ENCODE measurements at regions not wholly inside any gene's neighbourhood (a gene's known extent, or its start where the extent isn't known, plus 50 kb on each side); places are given as distances from the start of the nearest gene placed in this dataset.
"Not testable (repeated sequence)": the region's sequence is repeated elsewhere in the genome, so short reads cannot be mapped to it uniquely, and the experiment has no call there.

DNA sequence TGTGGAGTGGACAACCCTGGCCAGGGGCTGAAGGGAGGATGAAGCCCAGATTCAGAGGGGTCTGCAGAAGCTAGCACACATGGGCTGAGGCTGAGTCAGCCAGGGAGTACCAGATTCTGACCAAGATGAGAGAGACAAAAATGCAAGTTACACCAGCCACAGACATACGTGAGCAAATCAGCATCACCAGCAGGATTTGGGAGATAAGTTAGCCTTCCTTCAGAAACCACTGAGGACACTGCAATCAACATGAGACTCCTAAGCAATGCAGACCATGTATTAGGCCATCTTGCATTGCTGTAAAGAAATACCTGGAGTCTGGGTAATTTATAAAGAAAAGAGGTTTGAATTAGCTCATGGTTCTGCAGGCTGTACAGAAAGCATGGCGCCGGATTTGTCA is 57.0 kb upstream of the PAGE5 start:
- H3K56ac ChIP-seq (ENCODE audit: insufficient read length, low read depth, low read length): no peak overlapping the region
- peaks cover 71 to 77% of the 10 kb centered on the region in 2 experiments for H3K9me3 Mint-ChIP-seq
- no peaks in the 10 kb centered on the region for H3K79me1 ChIP-seq (ENCODE audit: insufficient read depth, low read depth, low read length, poor library complexity, severe bottlenecking)
- H3K4me3 Mint-ChIP-seq: no peak overlapping the region
- H4K8ac ChIP-seq (replicated peaks; ENCODE audit: insufficient read length, low read depth, low read length): no peak overlapping the region
- H3K9ac ChIP-seq (ENCODE audit: extremely low read depth, insufficient read length, low read length): no peak overlapping the region
- H3K27me3 ChIP-seq (ENCODE audit: insufficient read depth, low read length): no peaks in the 10 kb centered on the region
- WGBS (ENCODE audit: extremely low coverage, insufficient read length, low lambda C conversion rate): no CpG with 5 or more reads among the region's 3 CpGs
- H2BK20ac ChIP-seq (ENCODE audit: low read depth, low read length, poor library complexity, severe bottlenecking): no peak overlapping the region
- peaks cover 21% of the 10 kb centered on the region for H3K9me3 ChIP-seq (ENCODE audit: control insufficient read depth, low read depth, low read length)
- no peaks in the 10 kb centered on the region for H4K20me1 ChIP-seq (ENCODE audit: control insufficient read depth, insufficient read depth, insufficient read length)
- no peak overlapping the region for H2BK120ac ChIP-seq (ENCODE audit: low read depth, low read length, poor library complexity, severe bottlenecking)
- H4K5ac ChIP-seq (ENCODE audit: insufficient read length, low read depth, low read length): no peak overlapping the region
- peaks cover 0 to 11% (median 8%) of the 10 kb centered on the region in 3 experiments; a peak in 3 of 7 replicates for H3K36me3 Mint-ChIP-seq (ENCODE audit: insufficient read depth in 1 of 3, low read depth in 3 of 3)
- no peak overlapping the region for H2AFZ ChIP-seq (ENCODE audit: low read length)
- H3K23me2 ChIP-seq (ENCODE audit: insufficient read length, low read depth, low read length, poor library complexity, severe bottlenecking): no peaks in the 10 kb centered on the region
- H3K4ac ChIP-seq (ENCODE audit: low read depth, low read length): no peak overlapping the region
- no peak overlapping the region for H3K23ac ChIP-seq (ENCODE audit: insufficient read length, low read depth, low read length)
- H3K14ac ChIP-seq (ENCODE audit: insufficient read depth, low read length): no peak overlapping the region
- TF ChIP-seq, protein P1, sequence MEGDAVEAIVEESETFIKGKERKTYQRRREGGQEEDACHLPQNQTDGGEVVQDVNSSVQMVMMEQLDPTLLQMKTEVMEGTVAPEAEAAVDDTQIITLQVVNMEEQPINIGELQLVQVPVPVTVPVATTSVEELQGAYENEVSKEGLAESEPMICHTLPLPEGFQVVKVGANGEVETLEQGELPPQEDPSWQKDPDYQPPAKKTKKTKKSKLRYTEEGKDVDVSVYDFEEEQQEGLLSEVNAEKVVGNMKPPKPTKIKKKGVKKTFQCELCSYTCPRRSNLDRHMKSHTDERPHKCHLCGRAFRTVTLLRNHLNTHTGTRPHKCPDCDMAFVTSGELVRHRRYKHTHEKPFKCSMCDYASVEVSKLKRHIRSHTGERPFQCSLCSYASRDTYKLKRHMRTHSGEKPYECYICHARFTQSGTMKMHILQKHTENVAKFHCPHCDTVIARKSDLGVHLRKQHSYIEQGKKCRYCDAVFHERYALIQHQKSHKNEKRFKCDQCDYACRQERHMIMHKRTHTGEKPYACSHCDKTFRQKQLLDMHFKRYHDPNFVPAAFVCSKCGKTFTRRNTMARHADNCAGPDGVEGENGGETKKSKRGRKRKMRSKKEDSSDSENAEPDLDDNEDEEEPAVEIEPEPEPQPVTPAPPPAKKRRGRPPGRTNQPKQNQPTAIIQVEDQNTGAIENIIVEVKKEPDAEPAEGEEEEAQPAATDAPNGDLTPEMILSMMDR (conservative IDR thresholded peaks at IDR 0.05): no peak
- H3K4me1 ChIP-seq (ENCODE audit: insufficient read depth, low read length): no peaks in the 10 kb centered on the region
- no peak overlapping the region for H2BK15ac ChIP-seq (ENCODE audit: low read depth, low read length)
- no peak overlapping the region for H3K27ac ChIP-seq (ENCODE audit: insufficient read length, low read depth, low read length)
- H3K4me1 Mint-ChIP-seq: peaks cover 3 to 6% of the 10 kb centered on the region in 2 experiments; a peak in 2 of 4 replicates
- no peaks in the 10 kb centered on the region; the same call in none of the 2 replicates for H3K27me3 Mint-ChIP-seq (ENCODE audit: low read depth)
- no peak overlapping the region for H3T11ph ChIP-seq (ENCODE audit: low read length)
- H2BK5ac ChIP-seq (ENCODE audit: insufficient read length, low read length): no peak overlapping the region
- no peak overlapping the region for H2BK12ac ChIP-seq (ENCODE audit: insufficient read length, low read depth, low read length)
- DNase-seq: no peak
- no peak overlapping the region for H3K27ac Mint-ChIP-seq
- no peak overlapping the region for H4K91ac ChIP-seq (ENCODE audit: insufficient read length, low read depth, low read length)
- no peak overlapping the region for H2AK5ac ChIP-seq (ENCODE audit: insufficient read length, low read length)
- no peak overlapping the region for H3K4me2 ChIP-seq (ENCODE audit: insufficient read depth, insufficient read length, low read length)
- H3K79me2 ChIP-seq (ENCODE audit: insufficient read depth, low read length): no peaks in the 10 kb centered on the region
- H3K18ac ChIP-seq (ENCODE audit: insufficient read length, low read depth, low read length): no peak overlapping the region

DNA sequence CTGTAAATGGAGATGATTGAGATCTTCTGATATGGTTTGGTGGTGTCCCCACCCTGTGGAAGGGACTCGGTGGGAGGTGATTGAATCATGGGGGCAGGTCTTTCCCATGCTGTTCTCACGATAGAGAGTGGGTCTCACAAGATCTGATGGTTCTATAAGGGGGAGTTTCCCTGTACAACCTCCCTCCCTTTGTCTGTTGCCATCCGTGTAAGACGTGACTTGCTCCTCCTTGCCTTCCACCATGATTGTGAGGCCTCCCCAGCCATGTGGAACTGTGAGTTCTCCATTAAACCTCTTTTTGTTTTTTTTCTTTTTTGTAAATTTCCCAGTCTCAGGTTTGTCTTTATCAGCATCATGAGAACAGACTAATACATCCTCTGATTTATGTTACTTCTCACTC is 55.1 kb upstream of the PAGE5 start:
- not testable (repeated sequence) for H3K4me1 Mint-ChIP-seq; H3K27ac Mint-ChIP-seq; H3K27me3 Mint-ChIP-seq (ENCODE audit: low read depth); H3K18ac ChIP-seq (ENCODE audit: insufficient read length, low read depth, low read length); H3K23ac ChIP-seq (ENCODE audit: insufficient read length, low read depth, low read length); H2BK20ac ChIP-seq (ENCODE audit: low read depth, low read length, poor library complexity, severe bottlenecking); H3K4me2 ChIP-seq (ENCODE audit: insufficient read depth, insufficient read length, low read length); DNase-seq; H4K91ac ChIP-seq (ENCODE audit: insufficient read length, low read depth, low read length); H2BK15ac ChIP-seq (ENCODE audit: low read depth, low read length); H2BK120ac ChIP-seq (ENCODE audit: low read depth, low read length, poor library complexity, severe bottlenecking); H3K9ac ChIP-seq (ENCODE audit: extremely low read depth, insufficient read length, low read length); H4K20me1 ChIP-seq (ENCODE audit: control insufficient read depth, insufficient read depth, insufficient read length); H3K4me3 Mint-ChIP-seq; H2AK5ac ChIP-seq (ENCODE audit: insufficient read length, low read length); H3K27ac ChIP-seq (ENCODE audit: insufficient read length, low read depth, low read length); H4K5ac ChIP-seq (ENCODE audit: insufficient read length, low read depth, low read length); H3K79me2 ChIP-seq (ENCODE audit: insufficient read depth, low read length); H3K56ac ChIP-seq (ENCODE audit: insufficient read length, low read depth, low read length); H2AFZ ChIP-seq (ENCODE audit: low read length); H3K4ac ChIP-seq (ENCODE audit: low read depth, low read length); H3K79me1 ChIP-seq (ENCODE audit: insufficient read depth, low read depth, low read length, poor library complexity, severe bottlenecking); H3K27me3 ChIP-seq (ENCODE audit: insufficient read depth, low read length); H2BK12ac ChIP-seq (ENCODE audit: insufficient read length, low read depth, low read length); H3K14ac ChIP-seq (ENCODE audit: insufficient read depth, low read length); H3T11ph ChIP-seq (ENCODE audit: low read length); H2BK5ac ChIP-seq (ENCODE audit: insufficient read length, low read length); H4K8ac ChIP-seq (replicated peaks; ENCODE audit: insufficient read length, low read depth, low read length); H3K4me1 ChIP-seq (ENCODE audit: insufficient read depth, low read length); H3K23me2 ChIP-seq (ENCODE audit: insufficient read length, low read depth, low read length, poor library complexity, severe bottlenecking)
- H3K9me3 ChIP-seq (ENCODE audit: control insufficient read depth, low read depth, low read length): peaks cover 20% of the 10 kb centered on the region
- Mint-ChIP-seq H3K9me3 (peaks cover 80 to 81% of the 10 kb centered on the region in 2 experiments), H3K36me3 (ENCODE audit: insufficient read depth in 1 of 3, low read depth in 3 of 3) (peaks cover 0 to 11% (median 8%) of the 10 kb centered on the region in 3 experiments; a peak in 3 of 7 replicates)
- no CpG with 5 or more reads among the region's 4 CpGs for WGBS (ENCODE audit: extremely low coverage, insufficient read length, low lambda C conversion rate)
